ENCODE measurements at regions not wholly inside any gene's neighbourhood (a gene's known extent, or its start where the extent isn't known, plus 50 kb on each side); places are given as distances from the start of the nearest gene placed in this dataset.

DNA sequence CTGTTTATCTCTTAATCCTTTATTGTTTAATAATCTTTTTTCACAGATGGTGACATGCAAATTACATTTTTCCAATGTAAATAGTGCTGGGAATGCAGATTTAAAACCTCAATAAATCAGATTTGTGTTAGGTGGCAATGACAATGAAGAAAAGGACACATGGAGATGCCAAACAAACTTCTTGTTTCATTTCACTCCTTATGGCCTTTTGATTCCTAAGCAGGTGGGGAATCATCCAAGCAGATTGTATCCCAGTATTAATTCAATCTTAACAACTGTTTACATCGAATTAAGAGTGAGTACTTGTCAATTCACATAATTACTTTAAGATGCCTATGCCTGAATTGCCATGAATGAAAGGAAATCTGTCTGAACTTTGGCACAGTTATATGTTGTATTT is 98.9 kb upstream of the RGS18 start:
- TF ChIP-seq RARB (CRISPR knock-in tag; IDR thresholded peaks at IDR 0.05): no peak
- TF ChIP-seq ZFP30 (CRISPR knock-in tag; IDR thresholded peaks at IDR 0.05): no peak
- no peak for TF ChIP-seq GLIS3 (CRISPR knock-in tag; IDR thresholded peaks at IDR 0.05)
- no peak for TF ChIP-seq CSRNP3 (CRISPR knock-in tag; IDR thresholded peaks at IDR 0.05)
- TF ChIP-seq SNAI2 (CRISPR knock-in tag; IDR thresholded peaks at IDR 0.05): no peak
- no peak for TF ChIP-seq ARNTL (CRISPR knock-in tag; IDR thresholded peaks at IDR 0.05; ENCODE audit: borderline replicate concordance, low read depth)
- TF ChIP-seq TOX (CRISPR knock-in tag; IDR thresholded peaks at IDR 0.05; ENCODE audit: borderline replicate concordance): no peak
- TF ChIP-seq ZNF565 (CRISPR knock-in tag; conservative IDR thresholded peaks at IDR 0.05; ENCODE audit: low read depth): no peak
- no peak for TF ChIP-seq OSR1 (CRISPR knock-in tag; IDR thresholded peaks at IDR 0.05)
- TF ChIP-seq, protein P1, sequence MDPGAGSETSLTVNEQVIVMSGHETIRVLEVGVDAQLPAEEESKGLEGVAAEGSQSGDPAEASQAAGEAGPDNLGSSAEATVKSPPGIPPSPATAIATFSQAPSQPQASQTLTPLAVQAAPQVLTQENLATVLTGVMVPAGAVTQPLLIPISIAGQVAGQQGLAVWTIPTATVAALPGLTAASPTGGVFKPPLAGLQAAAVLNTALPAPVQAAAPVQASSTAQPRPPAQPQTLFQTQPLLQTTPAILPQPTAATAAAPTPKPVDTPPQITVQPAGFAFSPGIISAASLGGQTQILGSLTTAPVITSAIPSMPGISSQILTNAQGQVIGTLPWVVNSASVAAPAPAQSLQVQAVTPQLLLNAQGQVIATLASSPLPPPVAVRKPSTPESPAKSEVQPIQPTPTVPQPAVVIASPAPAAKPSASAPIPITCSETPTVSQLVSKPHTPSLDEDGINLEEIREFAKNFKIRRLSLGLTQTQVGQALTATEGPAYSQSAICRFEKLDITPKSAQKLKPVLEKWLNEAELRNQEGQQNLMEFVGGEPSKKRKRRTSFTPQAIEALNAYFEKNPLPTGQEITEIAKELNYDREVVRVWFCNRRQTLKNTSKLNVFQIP (CRISPR knock-in tag; IDR thresholded peaks at IDR 0.05; ENCODE audit: borderline replicate concordance, low read depth): no peak
- TF ChIP-seq PPARA (CRISPR knock-in tag; IDR thresholded peaks at IDR 0.05; ENCODE audit: borderline replicate concordance): no peak
- TF ChIP-seq ZNF8 (CRISPR knock-in tag; IDR thresholded peaks at IDR 0.05): no peak
- TF ChIP-seq ZNF70 (CRISPR knock-in tag; IDR thresholded peaks at IDR 0.05): no peak

GRCh38 chr1:192061556-192061955 is 96.7 kb upstream of the RGS18 start:
- TF ChIP-seq ZNF70 (CRISPR knock-in tag; IDR thresholded peaks at IDR 0.05): no peak
- TF ChIP-seq PATZ1 (CRISPR knock-in tag; IDR thresholded peaks at IDR 0.05; ENCODE audit: borderline replicate concordance): no peak
- TF ChIP-seq ZC3H10 (CRISPR knock-in tag; IDR thresholded peaks at IDR 0.05): no peak
- TF ChIP-seq PPARA (CRISPR knock-in tag; IDR thresholded peaks at IDR 0.05; ENCODE audit: borderline replicate concordance): no peak
- TF ChIP-seq OSR1 (CRISPR knock-in tag; IDR thresholded peaks at IDR 0.05): no peak
- no peak for ATAC-seq

More for the DNA sequence above, 98.9 kb upstream of the RGS18 start:
- no peak for ATAC-seq

GRCh38 chr1:192065087-192065486 is 93.2 kb upstream of the RGS18 start:
- ATAC-seq: no peak
- no peak for TF ChIP-seq PATZ1 (CRISPR knock-in tag; IDR thresholded peaks at IDR 0.05; ENCODE audit: borderline replicate concordance)
- no peak for TF ChIP-seq ZNF8 (CRISPR knock-in tag; IDR thresholded peaks at IDR 0.05)
- TF ChIP-seq ZFP30 (CRISPR knock-in tag; IDR thresholded peaks at IDR 0.05): no peak
- TF ChIP-seq RARB (CRISPR knock-in tag; IDR thresholded peaks at IDR 0.05): no peak
- TF ChIP-seq CREB5 (CRISPR knock-in tag; IDR thresholded peaks at IDR 0.05; ENCODE audit: low read depth): no peak
- TF ChIP-seq TCF4 (CRISPR knock-in tag; IDR thresholded peaks at IDR 0.05; ENCODE audit: borderline replicate concordance): no peak
- TF ChIP-seq CSDC2 (CRISPR knock-in tag; IDR thresholded peaks at IDR 0.05): no peak
- TF ChIP-seq SNAI2 (CRISPR knock-in tag; IDR thresholded peaks at IDR 0.05): no peak
- no peak for TF ChIP-seq BACH2 (CRISPR knock-in tag; IDR thresholded peaks at IDR 0.05; ENCODE audit: borderline replicate concordance)
- no peak for TF ChIP-seq PPARA (CRISPR knock-in tag; IDR thresholded peaks at IDR 0.05; ENCODE audit: borderline replicate concordance)
- TF ChIP-seq OSR1 (CRISPR knock-in tag; IDR thresholded peaks at IDR 0.05): no peak
- TF ChIP-seq ZNF70 (CRISPR knock-in tag; IDR thresholded peaks at IDR 0.05): no peak

GRCh38 chr1:192066202-192066601 is 92.1 kb upstream of the RGS18 start:
- no peak for ATAC-seq
- no peak for TF ChIP-seq BACH2 (CRISPR knock-in tag; IDR thresholded peaks at IDR 0.05; ENCODE audit: borderline replicate concordance)
- no peak for TF ChIP-seq OSR1 (CRISPR knock-in tag; IDR thresholded peaks at IDR 0.05)
- no peak for TF ChIP-seq CREB5 (CRISPR knock-in tag; IDR thresholded peaks at IDR 0.05; ENCODE audit: low read depth)
- no peak for TF ChIP-seq CSRNP3 (CRISPR knock-in tag; IDR thresholded peaks at IDR 0.05)
- no peak for TF ChIP-seq ZNF8 (CRISPR knock-in tag; IDR thresholded peaks at IDR 0.05)
- no peak for TF ChIP-seq ZNF565 (CRISPR knock-in tag; conservative IDR thresholded peaks at IDR 0.05; ENCODE audit: low read depth)
- no peak for TF ChIP-seq PPARA (CRISPR knock-in tag; IDR thresholded peaks at IDR 0.05; ENCODE audit: borderline replicate concordance)
- TF ChIP-seq PATZ1 (CRISPR knock-in tag; IDR thresholded peaks at IDR 0.05; ENCODE audit: borderline replicate concordance): no peak
- TF ChIP-seq ZFP30 (CRISPR knock-in tag; IDR thresholded peaks at IDR 0.05): no peak

Data from SK-N-SH treated with all-trans-retinoic acid at 6 μM for 48 hours (cell line).